HG03521 (cell line): ENCODE measurements at regions not wholly inside any gene's neighbourhood (a gene's known extent, or its start where the extent isn't known, plus 50 kb on each side); places are given as distances from the start of the nearest gene placed in this dataset.

Experiments
- ATAC-seq: cut with Tn5 transposase; IDR thresholded peaks from one replicate; pipeline ENCODE4 v1.9.1; 2021; ENCODE audit warnings: mild to moderate bottlenecking, moderate library complexity; ENCODE audit not compliant: unreplicated experiment

- ATAC-seq, result no peak
These were observed 918.0 kb downstream of the TFAP2A start for GRCh38 chr6:9496837-9497236.

GRCh38 chr6:9494864-9495263 lies 920.0 kb downstream of the TFAP2A start:
- ATAC-seq, result no peak

GRCh38 chr6:9492790-9493189 lies 922.1 kb downstream of the TFAP2A start:
- no peak for ATAC-seq

GRCh38 chr6:9487128-9487527 lies 927.7 kb downstream of the TFAP2A start:
- no peak for ATAC-seq

- ATAC-seq, result no peak
These were observed 928.9 kb downstream of the TFAP2A start for GRCh38 chr6:9485992-9486391.

GRCh38 chr6:9484686-9485085 lies 930.2 kb downstream of the TFAP2A start:
- ATAC-seq, result no peak

GRCh38 chr6:9484091-9484490 lies 930.8 kb downstream of the TFAP2A start:
- ATAC-seq, result no peak

- ATAC-seq, result no peak
These were observed 932.7 kb downstream of the TFAP2A start for GRCh38 chr6:9482030-9482738.

GRCh38 chr6:9481292-9482029 lies 933.4 kb downstream of the TFAP2A start:
- no peak for ATAC-seq

- ATAC-seq, result no peak
These were observed 946.6 kb downstream of the TFAP2A start for GRCh38 chr6:9468277-9468676.

- ATAC-seq, result no peak
These were observed 947.1 kb downstream of the TFAP2A start for GRCh38 chr6:9467741-9468140.

GRCh38 chr6:9464583-9464982 lies 950.3 kb downstream of the TFAP2A start:
- no peak for ATAC-seq

GRCh38 chr6:9463311-9463710 lies 951.6 kb downstream of the TFAP2A start:
- ATAC-seq, result no peak

- ATAC-seq, result no peak
These were observed 953.7 kb downstream of the TFAP2A start for GRCh38 chr6:9461188-9461587.

- no peak for ATAC-seq
These were observed 956.5 kb downstream of the TFAP2A start for GRCh38 chr6:9458424-9458823.

- no peak for ATAC-seq
These were observed 958.8 kb downstream of the TFAP2A start for GRCh38 chr6:9455864-9456658.

- ATAC-seq, result no peak
These were observed 975.1 kb downstream of the TFAP2A start for GRCh38 chr6:9439621-9440330.

- no peak for ATAC-seq
These were observed 977.0 kb downstream of the TFAP2A start for GRCh38 chr6:9437836-9438235.

- no peak for ATAC-seq
These were observed 979.6 kb downstream of the TFAP2A start for GRCh38 chr6:9435281-9435680.

GRCh38 chr6:9431945-9432344 lies 982.9 kb downstream of the TFAP2A start:
- no peak for ATAC-seq
